ENCODE measurements at regions not wholly inside any gene's neighbourhood (a gene's known extent, or its start where the extent isn't known, plus 50 kb on each side); places are given as distances from the start of the nearest gene placed in this dataset.
"Not testable (repeated sequence)": the region's sequence is repeated elsewhere in the genome, so short reads cannot be mapped to it uniquely, and the experiment has no call there.

DNA sequence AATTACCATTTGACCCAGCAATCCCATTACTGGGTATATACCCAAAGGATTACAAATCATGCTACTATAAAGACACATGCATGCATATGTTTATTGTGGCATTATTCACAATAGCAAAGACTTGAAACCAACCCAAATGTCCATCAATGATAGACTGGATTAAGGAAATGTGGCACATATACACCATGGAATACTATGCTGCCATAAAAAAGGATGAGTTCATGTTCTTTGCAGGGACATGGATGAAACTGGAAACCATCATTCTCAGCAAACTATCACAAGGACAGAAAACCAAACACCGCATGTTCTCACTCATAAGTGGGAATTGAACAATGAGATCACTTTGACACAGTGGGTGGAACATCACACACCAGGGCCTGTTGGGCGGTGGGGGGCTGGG lies 83.9 kb upstream of the MAP3K1 start:
- not testable (repeated sequence) for DNase-seq

DNA sequence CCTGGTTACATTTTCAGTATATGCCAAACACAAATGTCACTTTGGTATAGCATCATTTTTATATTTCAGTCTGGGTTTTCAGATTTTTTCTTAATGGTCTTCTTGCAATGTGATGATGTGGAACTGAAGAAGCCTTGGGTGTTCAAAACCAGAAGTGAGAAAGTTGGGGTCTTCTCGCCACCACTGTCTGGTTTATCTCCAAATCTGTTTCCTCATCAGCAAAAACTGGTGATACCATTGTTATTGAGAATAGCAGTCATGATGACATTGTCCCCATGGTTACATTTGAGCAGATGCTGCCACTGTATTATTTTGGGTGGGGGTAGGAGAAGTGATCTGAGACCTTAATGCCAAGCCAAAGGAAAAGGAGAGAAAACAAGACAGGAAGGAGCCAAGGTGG lies 85.9 kb upstream of the MAP3K1 start:
- no peak for DNase-seq

DNA sequence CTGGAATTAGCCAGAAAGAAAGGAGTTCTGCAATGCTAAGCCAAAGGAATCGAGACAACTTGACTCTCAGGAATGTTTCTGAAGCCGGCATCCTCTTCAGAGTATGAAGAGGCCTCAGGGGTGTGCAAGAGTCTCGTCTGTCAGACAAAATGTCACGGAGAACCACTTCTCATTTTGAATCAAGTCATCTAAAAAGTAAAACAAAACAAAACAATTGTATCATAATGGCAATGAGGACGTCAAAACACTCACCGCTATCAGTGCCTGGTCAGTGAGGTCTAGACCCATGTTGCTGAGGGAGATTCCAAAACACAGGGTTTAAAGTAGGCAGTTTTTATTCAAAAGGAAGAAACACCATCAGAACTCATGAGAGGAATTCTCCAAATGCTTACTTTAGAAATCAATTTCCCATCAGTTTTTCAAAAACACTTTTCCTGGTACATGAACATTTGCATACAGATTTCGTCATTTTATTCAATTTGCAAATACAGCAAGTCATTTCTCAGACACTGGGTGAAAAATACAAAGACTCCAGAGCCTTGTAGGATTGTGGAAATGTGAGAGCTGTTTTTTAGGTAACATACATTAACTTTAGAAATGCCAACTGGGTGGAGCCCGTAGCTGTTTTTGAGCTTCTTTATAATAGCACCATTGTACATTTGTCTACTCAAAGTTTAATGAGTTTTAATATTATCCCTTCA lies 89.5 kb upstream of the MAP3K1 start:
- DNase-seq: no peak

DNA sequence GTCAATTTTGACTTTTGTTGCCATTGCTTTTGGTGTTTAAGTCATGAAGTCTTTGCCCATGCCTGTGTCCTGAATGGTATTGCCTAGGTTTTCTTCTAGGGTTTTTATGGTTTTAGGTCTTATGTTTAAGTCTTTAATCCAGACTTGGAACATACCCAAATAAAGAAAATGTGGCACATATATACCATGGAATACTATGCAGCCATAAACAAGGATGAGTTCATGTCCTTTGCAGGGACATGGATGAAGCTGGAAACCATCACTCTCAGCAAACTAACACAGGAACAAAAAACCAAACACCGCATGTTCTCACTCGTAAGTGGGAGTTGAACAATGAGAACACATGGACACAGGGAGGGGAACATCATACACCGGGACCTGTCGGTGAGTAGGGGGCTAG lies 90.5 kb upstream of the MAP3K1 start:
- not testable (repeated sequence) for DNase-seq

DNA sequence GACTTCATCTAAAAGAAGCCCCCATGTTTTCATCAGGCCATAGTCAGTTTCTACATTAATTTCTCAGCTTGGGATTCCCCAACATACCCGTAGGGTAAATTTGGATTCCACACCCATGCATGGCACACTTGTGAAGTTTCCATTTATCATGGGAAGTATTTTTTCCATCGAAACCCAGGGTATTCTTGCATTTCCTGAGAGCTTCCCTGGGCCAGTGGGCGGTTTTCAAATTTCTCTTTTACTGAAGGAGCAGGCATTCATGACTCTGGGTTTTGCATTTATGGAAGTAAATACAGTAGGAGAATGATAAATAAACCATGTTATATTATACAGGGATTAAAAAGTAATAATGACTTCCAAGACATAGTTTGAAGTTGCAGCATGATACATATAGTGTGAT lies 93.0 kb upstream of the MAP3K1 start:
- DNase-seq: no peak

DNA sequence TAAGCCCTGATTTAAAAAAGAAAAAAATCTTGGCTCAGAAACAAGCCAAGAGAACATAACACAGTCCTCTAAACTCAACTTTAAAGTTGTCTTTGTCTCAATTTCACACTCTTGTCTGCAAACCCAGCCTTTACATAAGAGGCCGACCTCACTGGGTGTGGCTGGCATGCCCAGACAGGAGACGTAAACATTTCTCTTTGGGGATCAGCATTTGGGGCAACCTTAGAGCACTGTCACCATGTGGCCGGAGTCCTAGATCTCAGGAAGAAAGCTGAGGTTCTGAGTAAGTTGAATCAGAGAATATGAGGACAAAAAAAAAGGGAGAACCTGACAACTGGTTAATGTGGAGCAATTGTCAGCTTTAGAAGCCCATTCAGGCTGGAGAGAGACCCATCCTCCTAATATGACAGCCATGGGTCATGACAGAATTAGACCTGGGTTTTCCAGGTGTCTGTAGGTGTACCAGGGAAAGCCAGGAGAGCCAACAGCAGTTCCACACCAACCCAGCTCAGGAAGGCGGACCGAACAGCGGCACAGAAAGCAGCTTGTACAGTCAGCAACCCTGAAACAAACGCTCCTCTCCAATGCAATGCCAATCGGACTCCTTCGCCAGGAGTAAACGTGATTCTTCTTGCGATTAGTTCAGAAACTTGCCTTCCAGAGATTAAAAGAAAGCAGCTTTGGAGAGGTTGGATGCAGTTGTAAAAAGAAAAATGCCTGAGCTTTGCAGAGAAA lies 97.9 kb upstream of the MAP3K1 start:
- DNase-seq: peak; percentile 24

DNA sequence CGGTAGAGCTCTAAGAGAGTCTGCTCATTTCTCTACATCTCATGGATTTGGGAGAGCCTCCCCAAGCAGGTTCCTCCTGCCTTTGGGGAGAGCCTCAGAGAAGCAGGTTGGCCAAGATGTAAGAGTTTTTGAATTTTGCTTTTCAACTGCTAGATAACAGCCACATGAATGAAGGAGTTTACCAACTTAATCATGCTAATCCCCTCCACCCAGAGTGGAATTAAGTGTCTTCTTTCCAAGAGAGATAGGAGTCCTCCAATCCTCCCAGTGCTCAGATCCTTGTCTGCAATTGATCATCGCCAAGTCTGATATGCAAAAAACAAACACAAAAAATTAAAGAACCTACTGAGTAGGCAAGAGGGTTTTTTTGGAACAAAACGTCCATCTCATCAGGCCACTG lies 99.4 kb upstream of the MAP3K1 start:
- DNase-seq: no peak

DNA sequence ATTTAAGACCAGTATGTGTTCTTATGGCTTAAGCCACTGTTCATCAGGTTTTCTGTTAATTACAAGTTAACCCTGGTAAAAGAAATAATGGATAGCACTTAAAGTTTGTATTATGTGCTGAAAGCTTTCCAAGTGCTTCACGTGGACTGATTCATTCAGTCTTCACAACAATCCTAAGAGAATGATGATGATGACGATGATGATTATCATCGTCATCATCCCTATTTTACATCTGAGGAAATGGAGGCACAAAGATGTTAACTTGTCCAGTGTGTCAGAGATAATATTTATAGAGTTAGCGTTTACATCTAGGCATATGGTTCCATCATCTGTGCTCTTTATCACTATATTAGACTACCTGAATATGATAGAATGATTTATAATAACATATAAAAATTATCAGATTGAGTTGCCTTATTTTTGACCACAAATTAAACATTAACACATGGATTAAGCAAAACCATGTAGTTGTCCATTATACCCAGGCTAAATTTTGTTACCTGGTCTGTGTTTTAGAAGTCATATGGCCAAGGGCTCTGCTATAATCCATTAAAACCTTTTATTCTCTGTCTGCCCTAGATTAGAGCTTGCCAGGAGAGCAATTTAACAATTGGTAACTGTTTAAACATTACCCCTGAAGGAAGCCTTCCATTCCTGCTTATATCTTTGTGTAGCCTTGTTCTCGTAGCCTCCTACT lies 102.3 kb upstream of the MAP3K1 start:
- DNase-seq: no peak

DNA sequence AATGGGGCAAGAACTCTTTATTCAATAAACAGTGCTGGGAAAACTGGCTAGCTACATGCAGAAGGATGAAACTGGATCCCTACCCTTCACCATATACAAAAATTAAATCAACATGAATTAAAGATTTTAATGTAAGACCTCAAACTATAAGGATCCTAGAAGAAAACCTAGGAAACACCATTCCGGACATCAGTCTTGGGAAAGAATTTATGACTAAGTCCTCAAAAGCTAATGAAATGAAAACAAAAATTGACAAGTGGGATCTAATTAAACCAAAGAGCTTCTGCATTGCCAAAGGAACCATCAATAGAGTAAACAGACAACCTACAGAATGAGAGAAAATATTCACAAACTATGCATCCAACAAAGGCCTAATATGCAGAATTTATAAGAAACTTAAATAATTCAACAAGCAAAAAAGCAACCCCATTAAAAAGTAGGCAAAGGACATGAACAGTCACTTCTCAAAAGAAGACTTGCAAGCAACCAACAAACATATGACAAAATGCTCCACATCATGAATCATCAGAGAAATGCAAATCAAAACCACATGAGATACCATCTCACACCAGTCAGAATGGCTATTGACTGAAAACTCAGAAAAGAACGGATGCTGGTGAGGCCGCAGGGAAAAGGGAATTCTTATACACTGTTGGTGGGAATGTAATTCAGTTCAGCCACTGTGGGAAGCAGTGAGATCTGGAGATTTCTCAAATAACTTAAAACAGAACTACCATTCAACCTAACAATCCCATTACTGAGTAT lies 104.3 kb upstream of the MAP3K1 start:
- DNase-seq: no peak

DNA sequence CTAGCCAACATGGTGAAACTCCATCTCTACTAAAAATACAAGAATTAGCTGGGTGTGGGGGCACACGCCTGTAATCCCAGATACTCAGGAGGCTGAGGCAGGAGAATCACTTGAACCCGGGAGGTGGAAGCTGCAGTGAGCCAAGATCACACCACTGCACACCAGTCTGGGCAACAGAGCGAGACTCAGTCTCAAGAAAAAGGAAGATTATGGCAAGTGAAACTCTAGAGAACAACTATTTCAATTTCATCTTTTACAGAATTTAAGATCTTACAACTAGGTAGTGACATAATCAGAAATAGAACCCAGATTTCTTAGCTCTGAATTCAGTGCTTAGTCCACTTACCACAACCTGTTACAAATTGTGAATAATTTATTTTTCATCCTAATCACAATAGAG lies 108.8 kb upstream of the MAP3K1 start:
- DNase-seq: no peak

DNA sequence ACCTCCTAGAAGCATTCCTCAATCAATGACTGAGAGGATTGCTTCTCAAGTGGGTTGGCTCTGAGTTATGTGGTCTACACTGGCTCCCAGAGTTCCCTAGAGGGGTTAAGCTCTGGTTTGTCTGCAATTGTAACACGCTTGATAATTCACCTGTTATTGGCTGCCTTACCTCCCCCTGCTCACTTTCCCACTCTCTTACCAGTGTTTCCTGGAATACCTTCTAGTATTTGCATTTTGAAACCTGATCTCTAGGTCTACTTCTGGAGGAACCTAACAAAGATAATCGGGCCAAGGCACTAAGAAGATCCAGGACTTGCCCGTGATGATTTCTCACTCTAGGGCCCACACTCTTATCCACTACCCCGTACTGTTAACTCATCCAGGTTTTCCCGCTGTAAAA lies 110.1 kb upstream of the MAP3K1 start:
- no peak for DNase-seq

DNA sequence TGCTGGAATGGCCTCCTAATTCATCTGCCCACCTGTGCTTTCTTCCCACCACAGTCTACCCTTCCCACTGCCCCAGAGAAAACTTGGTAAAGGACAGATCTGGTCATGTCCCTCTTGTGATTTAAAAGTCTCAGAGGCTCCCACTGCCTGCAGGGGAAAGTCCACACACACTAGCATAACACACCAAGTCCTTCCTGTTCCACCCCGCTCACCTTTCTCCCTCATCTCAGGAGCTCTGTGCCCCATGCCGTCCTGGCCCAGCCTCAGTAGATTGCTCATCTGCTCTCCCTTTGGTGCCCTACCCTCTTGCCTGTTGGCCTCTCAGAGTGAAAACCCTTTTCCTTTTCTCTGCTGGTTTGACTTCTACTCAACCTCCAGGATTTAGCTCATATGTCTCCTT lies 111.4 kb upstream of the MAP3K1 start:
- no peak for DNase-seq

DNA sequence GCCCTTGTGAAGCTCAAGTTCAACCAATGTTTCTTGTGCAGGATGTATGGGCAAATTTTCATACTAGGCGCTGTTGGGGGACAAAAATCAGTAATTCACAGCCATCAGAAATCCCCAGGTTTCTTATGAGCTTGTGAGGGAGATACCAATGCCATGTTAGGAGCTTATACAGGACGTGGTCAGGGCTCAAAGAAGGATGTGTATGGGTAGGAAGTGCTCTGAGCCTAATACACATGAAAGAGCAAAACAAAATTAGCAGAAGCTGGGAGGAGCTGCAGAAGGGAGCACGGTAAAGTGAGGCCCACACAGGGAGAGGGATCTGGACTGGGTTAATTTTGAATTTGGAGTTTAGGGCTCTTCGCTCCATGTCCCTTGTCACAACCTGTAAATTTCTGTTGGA lies 114.6 kb upstream of the MAP3K1 start:
- DNase-seq: no peak

DNA sequence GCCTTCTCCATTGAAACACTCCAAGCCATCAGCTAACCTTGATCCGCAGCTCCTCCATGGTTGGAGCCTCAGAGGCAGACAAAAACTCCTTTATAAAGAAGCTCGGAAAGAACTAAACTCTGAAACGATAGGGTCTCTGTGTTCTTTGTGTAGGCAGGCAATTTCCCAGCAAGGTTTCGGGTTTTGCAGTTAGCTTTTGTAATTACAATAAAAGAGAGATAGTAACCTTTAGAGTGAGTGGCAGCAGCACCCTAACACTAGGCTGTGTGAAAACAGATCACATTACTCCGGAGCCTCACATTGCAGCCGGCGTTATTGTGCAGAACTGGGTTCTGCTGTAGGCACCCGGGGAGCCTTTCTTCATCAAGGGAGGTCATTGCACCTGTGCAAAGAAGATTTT lies 115.8 kb upstream of the MAP3K1 start:
- DNase-seq: peak; percentile 42

DNA sequence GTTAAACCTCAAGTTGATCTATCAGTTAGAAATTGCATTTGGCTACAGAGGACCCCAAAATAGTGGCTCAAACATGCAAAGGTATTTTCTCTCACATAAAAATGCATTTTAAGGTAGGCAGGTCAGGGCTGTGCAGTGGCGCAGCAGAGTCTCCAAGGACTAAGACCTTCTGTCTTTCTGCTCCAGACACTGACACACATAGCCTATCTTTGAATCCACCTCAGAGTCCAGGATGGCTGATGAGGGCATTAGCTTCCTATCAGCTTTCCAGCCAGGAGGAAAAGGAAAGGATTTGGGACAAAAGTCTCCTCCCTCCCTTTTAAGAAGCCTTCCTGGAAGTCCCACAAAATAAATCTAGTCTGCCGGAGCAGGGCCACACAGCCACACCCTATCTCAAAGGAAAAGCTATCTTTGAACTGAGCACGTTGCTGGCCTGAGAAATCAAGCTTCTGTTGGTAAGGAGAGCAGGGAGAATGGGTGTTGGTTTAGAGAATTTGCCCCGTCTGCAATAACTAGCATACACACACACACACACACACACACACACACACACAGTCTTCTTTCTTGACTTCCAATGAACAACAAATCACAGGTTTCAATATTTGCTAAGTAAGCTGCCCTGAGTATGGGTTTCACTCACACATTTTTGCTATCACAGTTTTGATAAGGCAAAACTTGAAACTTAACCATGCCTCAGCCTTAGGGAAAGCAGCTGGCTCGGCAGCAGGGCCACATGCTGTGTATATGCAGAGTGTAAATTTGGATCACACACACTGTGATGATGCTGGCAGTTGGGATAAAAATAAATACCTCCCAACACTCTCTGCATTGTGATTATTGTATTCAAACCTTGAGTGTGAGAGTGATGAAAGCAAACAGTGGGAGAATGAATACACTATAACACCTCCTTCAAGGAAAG lies 116.6 kb upstream of the MAP3K1 start:
- peak; percentile 48 for DNase-seq

DNA sequence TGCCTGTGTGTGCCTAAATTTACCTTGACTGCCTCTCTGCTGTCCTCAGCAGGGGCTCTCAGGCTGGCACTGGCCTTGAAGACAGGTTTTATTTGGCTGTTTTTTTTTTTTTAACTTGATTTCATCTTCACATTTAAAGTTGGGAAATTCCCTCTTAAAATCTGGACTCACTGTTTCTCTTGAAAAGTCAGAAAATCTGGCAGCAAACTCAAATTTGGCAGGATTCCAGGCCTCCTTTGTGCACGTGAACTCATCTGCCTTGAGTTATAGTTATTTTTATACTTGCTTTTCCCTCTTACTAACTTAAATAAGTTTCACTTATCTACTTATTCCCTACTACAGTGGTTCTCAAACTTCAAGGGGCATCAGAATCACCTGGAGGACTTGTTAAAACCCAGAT lies 118.4 kb upstream of the MAP3K1 start:
- no peak for DNase-seq

DNA sequence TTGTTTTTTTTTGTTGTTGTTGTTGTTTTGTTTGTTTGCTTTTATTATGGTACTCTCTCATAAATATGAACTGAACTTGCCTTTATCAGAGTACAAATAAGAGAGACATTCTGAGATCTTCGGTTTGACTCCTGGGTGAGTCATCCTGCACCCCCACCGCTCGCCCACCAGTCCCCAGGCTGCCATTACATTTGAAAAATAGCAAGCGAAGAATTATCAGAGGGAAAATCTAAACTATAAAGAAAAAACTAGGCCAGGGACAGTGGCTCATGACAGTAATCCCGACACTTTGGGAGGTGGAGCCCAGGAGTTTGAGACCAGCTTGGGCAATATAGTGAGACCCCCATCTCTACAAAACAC lies 122.1 kb upstream of the MAP3K1 start:
- no peak for DNase-seq

DNA sequence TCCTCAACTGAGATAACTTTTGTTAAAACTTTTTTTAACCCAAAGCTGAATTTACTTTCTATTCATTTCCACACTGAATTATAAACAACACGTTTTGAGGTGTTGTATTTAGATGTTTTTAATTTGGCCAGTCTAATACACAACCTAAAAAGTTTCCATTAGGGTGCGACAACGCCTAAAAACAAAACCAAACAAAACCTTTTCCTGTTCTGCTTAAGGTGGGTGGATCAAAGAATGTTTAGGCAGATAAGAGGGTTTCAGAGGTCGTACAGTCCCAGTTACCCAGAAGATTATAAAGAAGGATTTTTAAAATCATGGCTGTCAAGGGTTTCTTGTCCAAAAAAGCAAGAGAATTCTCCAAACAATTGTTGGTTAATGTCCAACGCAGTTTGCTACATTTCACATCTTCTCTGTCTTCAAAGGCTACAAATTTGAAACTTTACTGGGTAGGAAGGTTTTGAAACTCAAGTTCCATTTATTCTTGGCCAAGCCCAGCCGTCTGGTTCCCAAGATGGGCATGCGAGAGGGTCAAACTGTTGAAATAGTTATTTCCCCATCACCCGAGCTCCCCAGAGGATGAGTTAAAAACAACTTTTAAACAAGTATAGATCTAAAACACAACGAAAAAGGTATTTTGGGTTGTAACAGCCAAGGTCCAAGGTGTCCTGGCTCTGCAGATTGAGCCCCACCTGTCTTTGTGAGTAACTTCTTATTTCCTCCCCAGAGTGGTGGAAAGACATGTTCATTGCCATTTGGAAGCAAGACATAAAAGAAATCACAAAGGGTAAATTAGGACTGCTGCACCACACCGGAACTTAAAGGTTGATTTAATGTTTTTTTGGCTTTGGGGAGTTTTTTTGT lies 122.8 kb upstream of the MAP3K1 start:
- DNase-seq: no peak

DNA sequence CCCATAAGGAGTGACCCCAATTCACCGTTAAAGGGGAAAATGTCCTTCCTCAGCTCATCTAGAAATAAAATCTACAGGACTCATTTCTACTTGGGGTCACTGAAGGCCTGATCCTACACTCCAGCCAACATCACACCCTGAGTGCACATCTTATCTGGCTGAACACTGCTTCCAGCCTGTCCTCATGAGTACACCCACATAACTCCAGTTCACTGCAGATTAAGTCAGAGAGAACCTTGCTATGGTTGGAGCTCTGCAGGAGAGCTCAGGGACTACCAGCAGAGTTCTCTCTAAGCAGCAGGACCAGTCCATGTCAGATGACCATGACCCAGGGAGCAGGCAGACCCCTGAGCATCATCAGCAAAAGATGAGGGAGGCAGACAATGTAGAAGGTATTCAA lies 126.9 kb upstream of the MAP3K1 start:
- DNase-seq: no peak

DNA sequence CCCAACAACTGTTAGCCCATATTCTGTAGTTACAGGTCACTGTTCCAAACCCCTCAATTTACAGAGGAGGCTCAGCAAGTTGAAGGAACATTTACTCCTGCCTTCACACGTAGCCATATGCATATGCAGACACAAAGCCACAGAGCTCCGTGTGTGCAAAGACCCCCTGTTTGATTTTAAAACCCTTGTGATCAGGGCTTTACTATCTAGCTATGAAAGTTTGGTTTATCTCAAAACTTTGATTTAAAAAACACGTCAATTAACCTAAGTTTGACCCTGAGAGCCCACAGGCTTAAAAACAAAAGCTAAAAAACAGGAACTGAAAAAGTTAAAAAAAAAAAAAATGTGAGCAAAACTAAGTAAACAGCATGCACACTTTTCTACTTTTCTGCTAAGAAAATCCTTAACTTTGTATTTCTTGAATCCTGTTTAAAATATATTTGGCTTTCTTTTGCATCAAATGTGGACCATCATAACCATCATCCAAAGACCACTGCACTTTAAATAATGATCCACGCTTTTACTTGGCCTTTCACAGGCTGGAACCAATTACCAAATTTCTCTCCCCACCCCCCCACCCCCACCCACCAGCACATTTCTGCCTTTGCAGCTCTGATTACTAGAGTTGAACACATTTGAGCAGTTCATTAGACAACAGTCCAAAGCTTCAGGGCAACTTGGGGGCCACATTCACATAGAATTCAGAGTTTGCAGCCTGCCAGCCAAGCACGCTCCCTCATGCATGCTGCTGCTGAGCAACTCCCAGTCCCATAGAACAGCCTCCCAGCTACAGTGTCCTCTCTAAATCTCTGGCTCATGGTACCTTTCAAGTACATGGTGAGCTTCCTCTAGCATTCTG lies 128.8 kb upstream of the MAP3K1 start:
- DNase-seq: no peak
